ENCODE measurements at regions not wholly inside any gene's neighbourhood (a gene's known extent, or its start where the extent isn't known, plus 50 kb on each side); places are given as distances from the start of the nearest gene placed in this dataset.

GRCh38 chr3:102020735-102021134 lies 171.4 kb downstream of the NFKBIZ start:
- no CpG with 5 or more reads among the region's 1 CpG for WGBS
- no peaks in the 10 kb centered on the region for H3K4me1 ChIP-seq (ENCODE audit: insufficient read depth, low read length)
- H3K9me3 ChIP-seq (ENCODE audit: insufficient read depth, low read depth, low read length), result no peaks in the 10 kb centered on the region
- H3K27me3 ChIP-seq (ENCODE audit: insufficient read depth, low read length), result no peaks in the 10 kb centered on the region
- no peak overlapping the region for H3K4me3 ChIP-seq (ENCODE audit: low read length)
- H3K36me3 ChIP-seq (ENCODE audit: insufficient read depth, low read length), result no peaks in the 10 kb centered on the region
- H3K9ac ChIP-seq (ENCODE audit: low read depth, low read length), result no peak overlapping the region
- H3K27ac ChIP-seq (ENCODE audit: low read depth, low read length), result no peak overlapping the region

- H3K27me3 ChIP-seq (ENCODE audit: insufficient read depth, low read length), result no peaks in the 10 kb centered on the region
- no peaks in the 10 kb centered on the region for H3K4me1 ChIP-seq (ENCODE audit: insufficient read depth, low read length)
Observed at GRCh38 chr3:102024270-102024904, 175.1 kb downstream of the NFKBIZ start.

GRCh38 chr3:102025606-102026270 lies 176.4 kb downstream of the NFKBIZ start:
- no peaks in the 10 kb centered on the region for H3K36me3 ChIP-seq (ENCODE audit: insufficient read depth, low read length)
- H3K4me3 ChIP-seq (ENCODE audit: low read length), result no peak overlapping the region
- no peak overlapping the region for H3K9ac ChIP-seq (ENCODE audit: low read depth, low read length)
- H3K4me1 ChIP-seq (ENCODE audit: insufficient read depth, low read length), result no peaks in the 10 kb centered on the region
- no peak overlapping the region for H3K27ac ChIP-seq (ENCODE audit: low read depth, low read length)
- no peaks in the 10 kb centered on the region for H3K9me3 ChIP-seq (ENCODE audit: insufficient read depth, low read depth, low read length)
- no peaks in the 10 kb centered on the region for H3K27me3 ChIP-seq (ENCODE audit: insufficient read depth, low read length)
- no CpG with 5 or more reads among the region's 2 CpGs for WGBS

More at GRCh38 chr3:102024270-102024904, 175.1 kb downstream of the NFKBIZ start:
- H3K27ac ChIP-seq (ENCODE audit: low read depth, low read length), result no peak overlapping the region
- no peak overlapping the region for H3K4me3 ChIP-seq (ENCODE audit: low read length)
- no peaks in the 10 kb centered on the region for H3K36me3 ChIP-seq (ENCODE audit: insufficient read depth, low read length)
- no peaks in the 10 kb centered on the region for H3K9me3 ChIP-seq (ENCODE audit: insufficient read depth, low read depth, low read length)
- no peak overlapping the region for H3K9ac ChIP-seq (ENCODE audit: low read depth, low read length)

GRCh38 chr3:102026656-102027055 lies 177.3 kb downstream of the NFKBIZ start:
- no peaks in the 10 kb centered on the region for H3K9me3 ChIP-seq (ENCODE audit: insufficient read depth, low read depth, low read length)
- 97% methylated on average over 4 of the region's 4 CpGs for WGBS
- H3K27ac ChIP-seq (ENCODE audit: low read depth, low read length), result no peak overlapping the region
- no peak overlapping the region for H3K9ac ChIP-seq (ENCODE audit: low read depth, low read length)
- H3K27me3 ChIP-seq (ENCODE audit: insufficient read depth, low read length), result no peaks in the 10 kb centered on the region
- no peaks in the 10 kb centered on the region for H3K4me1 ChIP-seq (ENCODE audit: insufficient read depth, low read length)
- H3K4me3 ChIP-seq (ENCODE audit: low read length), result no peak overlapping the region
- H3K36me3 ChIP-seq (ENCODE audit: insufficient read depth, low read length), result no peaks in the 10 kb centered on the region

- H3K9me3 ChIP-seq (ENCODE audit: insufficient read depth, low read depth, low read length), result no peaks in the 10 kb centered on the region
- H3K4me1 ChIP-seq (ENCODE audit: insufficient read depth, low read length), result no peaks in the 10 kb centered on the region
- no peak overlapping the region for H3K27ac ChIP-seq (ENCODE audit: low read depth, low read length)
- no peak overlapping the region for H3K9ac ChIP-seq (ENCODE audit: low read depth, low read length)
- 85% methylated on average over 2 of the region's 2 CpGs for WGBS
- no peaks in the 10 kb centered on the region for H3K36me3 ChIP-seq (ENCODE audit: insufficient read depth, low read length)
- H3K27me3 ChIP-seq (ENCODE audit: insufficient read depth, low read length), result no peaks in the 10 kb centered on the region
- no peak overlapping the region for H3K4me3 ChIP-seq (ENCODE audit: low read length)
Observed at GRCh38 chr3:102030661-102031060, 181.3 kb downstream of the NFKBIZ start.

- Histone ChIP-seq H3K9ac (ENCODE audit: low read depth, low read length) (no peak overlapping the region), H3K27me3 (ENCODE audit: insufficient read depth, low read length) (no peaks in the 10 kb centered on the region), H3K36me3 (ENCODE audit: insufficient read depth, low read length) (no peaks in the 10 kb centered on the region), H3K27ac (ENCODE audit: low read depth, low read length) (no peak overlapping the region), H3K4me3 (ENCODE audit: low read length) (no peak overlapping the region), H3K9me3 (ENCODE audit: insufficient read depth, low read depth, low read length) (no peaks in the 10 kb centered on the region), H3K4me1 (ENCODE audit: insufficient read depth, low read length) (no peaks in the 10 kb centered on the region)
- WGBS, result 100% methylated on average over 1 of the region's 2 CpGs
Observed at GRCh38 chr3:102031834-102032233, 182.5 kb downstream of the NFKBIZ start.

GRCh38 chr3:102032491-102033383 lies 183.4 kb downstream of the NFKBIZ start:
- no peaks in the 10 kb centered on the region for H3K4me1 ChIP-seq (ENCODE audit: insufficient read depth, low read length)
- 89% methylated on average over 2 of the region's 2 CpGs for WGBS

GRCh38 chr3:102034639-102035451 lies 185.5 kb downstream of the NFKBIZ start:
- no peaks in the 10 kb centered on the region for H3K4me1 ChIP-seq (ENCODE audit: insufficient read depth, low read length)
- H3K27ac ChIP-seq (ENCODE audit: low read depth, low read length), result no peak overlapping the region

More at GRCh38 chr3:102032491-102033383, 183.4 kb downstream of the NFKBIZ start:
- no peak overlapping the region for H3K4me3 ChIP-seq (ENCODE audit: low read length)
- H3K9ac ChIP-seq (ENCODE audit: low read depth, low read length), result no peak overlapping the region
- no peaks in the 10 kb centered on the region for H3K36me3 ChIP-seq (ENCODE audit: insufficient read depth, low read length)
- no peak overlapping the region for H3K27ac ChIP-seq (ENCODE audit: low read depth, low read length)
- H3K9me3 ChIP-seq (ENCODE audit: insufficient read depth, low read depth, low read length), result no peaks in the 10 kb centered on the region
- no peaks in the 10 kb centered on the region for H3K27me3 ChIP-seq (ENCODE audit: insufficient read depth, low read length)

GRCh38 chr3:102036017-102036416 lies 186.7 kb downstream of the NFKBIZ start:
- Histone ChIP-seq H3K9ac (ENCODE audit: low read depth, low read length) (no peak overlapping the region), H3K36me3 (ENCODE audit: insufficient read depth, low read length) (no peaks in the 10 kb centered on the region), H3K4me1 (ENCODE audit: insufficient read depth, low read length) (no peaks in the 10 kb centered on the region), H3K27ac (ENCODE audit: low read depth, low read length) (no peak overlapping the region), H3K4me3 (ENCODE audit: low read length) (no peak overlapping the region), H3K27me3 (ENCODE audit: insufficient read depth, low read length) (no peaks in the 10 kb centered on the region), H3K9me3 (ENCODE audit: insufficient read depth, low read depth, low read length) (peaks cover 16% of the 10 kb centered on the region)
- 96% methylated on average over 2 of the region's 2 CpGs for WGBS

More at GRCh38 chr3:102034639-102035451, 185.5 kb downstream of the NFKBIZ start:
- WGBS, result 77% methylated on average over 3 of the region's 3 CpGs
- Histone ChIP-seq H3K4me3 (ENCODE audit: low read length) (no peak overlapping the region), H3K36me3 (ENCODE audit: insufficient read depth, low read length) (no peaks in the 10 kb centered on the region), H3K9ac (ENCODE audit: low read depth, low read length) (no peak overlapping the region), H3K27me3 (ENCODE audit: insufficient read depth, low read length) (no peaks in the 10 kb centered on the region), H3K9me3 (ENCODE audit: insufficient read depth, low read depth, low read length) (peaks cover 13% of the 10 kb centered on the region)

- H3K36me3 ChIP-seq (ENCODE audit: insufficient read depth, low read length), result no peaks in the 10 kb centered on the region
- H3K27ac ChIP-seq (ENCODE audit: low read depth, low read length), result no peak overlapping the region
- H3K4me3 ChIP-seq (ENCODE audit: low read length), result no peak overlapping the region
- no peak overlapping the region for H3K9ac ChIP-seq (ENCODE audit: low read depth, low read length)
- 40% methylated on average over 1 of the region's 1 CpG for WGBS
- H3K27me3 ChIP-seq (ENCODE audit: insufficient read depth, low read length), result no peaks in the 10 kb centered on the region
- H3K9me3 ChIP-seq (ENCODE audit: insufficient read depth, low read depth, low read length), result peaks cover 16% of the 10 kb centered on the region
- no peaks in the 10 kb centered on the region for H3K4me1 ChIP-seq (ENCODE audit: insufficient read depth, low read length)
Observed at GRCh38 chr3:102036472-102036871, 187.2 kb downstream of the NFKBIZ start.
